K562 (cell line): ENCODE measurements at regions not wholly inside any gene's neighbourhood (a gene's known extent, or its start where the extent isn't known, plus 50 kb on each side); places are given as distances from the start of the nearest gene placed in this dataset.

Experiments
- ATAC-seq: fragments of 200-7000 bp; cut with Tn5 transposase; 3 replicates; pipeline ENCODE4 v1.9.1; 2020; ENCODE audit warnings: moderate library complexity
- BruUV-seq: library from RNA; stranded (reverse); fragments of 400-500 nt; replicated peaks from 2 replicates; lab custom pipeline; 2021; lab: Mats Ljungman, UMichigan
- CTCF ChIA-PET: fragments of 300-600 bp; formaldehyde crosslinking; extraction: SDS; loops from one replicate; lab custom pipeline; 2021; ENCODE audit warnings: low intra/inter-chr PET ratio; lab: Yijun Ruan, JAX
- POLR2A ChIA-PET: fragments of 300-600, 350-650 bp; sonication (Branson Sonifier 250); formaldehyde crosslinking; extraction: SDS; loops from one replicate; lab custom pipeline; 2021; ENCODE audit warnings: antibody characterized with exemption, inconsistent platforms; lab: Yijun Ruan, JAX
- DNase-seq, 4 experiments: peaks; one replicate each; pipeline versions ENCODE4 v3.0.0 to v3.0.0-alpha.2; 2011 to 2018; ENCODE audit warnings: low spot score in 3 of 4, mixed read lengths in 3 of 4; ENCODE audit errors: extremely low read depth in 1 of 4
- FAIRE-seq: peaks from 2 replicates; lab custom pipeline; 2011; peaks lifted over from hg19 to GRCh38; lab: Jason Lieb, UNC
- H2AFZ ChIP-seq: 2 replicates; pipeline ENCODE4 v1.6.0; 2011; ENCODE audit warnings: low read depth, low read length, control low read depth, inconsistent platforms
- H3K27ac ChIP-seq: fragments of 200-600 bp; 3 replicates; pipeline ENCODE4 v1.8.0; 2011; ENCODE audit warnings: low read depth, mild to moderate bottlenecking, control low read depth, inconsistent platforms, low read length, moderate library complexity, mixed read lengths; ENCODE audit errors: extremely low read depth
- H3K27me3 ChIP-seq, 2 experiments: fragments of 300-600 bp in 1 of 2; 2 replicates in 1 of 2; 3 replicates in 1 of 2; pipeline versions ENCODE4 v1.6.0 to v1.8.0; 2011; ENCODE audit warnings: inconsistent platforms in 2 of 2, low read length in 2 of 2, mild to moderate bottlenecking in 1 of 2, mixed read lengths in 1 of 2, moderate library complexity in 1 of 2; ENCODE audit not compliant: control insufficient read depth in 2 of 2, insufficient read depth in 2 of 2
- H3K36me3 ChIP-seq: fragments of 300-600 bp; 3 replicates; pipeline ENCODE4 v1.8.0; 2011; ENCODE audit warnings: mild to moderate bottlenecking, low read length, inconsistent platforms; ENCODE audit not compliant: control insufficient read depth, insufficient read depth
- H3K4me1 ChIP-seq, 2 experiments: fragments of 200-600 bp in 1 of 2; replicated peaks in 1 of 2; 2 replicates in 1 of 2; 3 replicates in 1 of 2; pipeline versions ENCODE4 v1.5.1 to v1.8.0; 2011; ENCODE audit warnings: inconsistent platforms in 2 of 2, low read length in 2 of 2, mild to moderate bottlenecking in 1 of 2, mixed read lengths in 1 of 2, moderate library complexity in 1 of 2; ENCODE audit not compliant: control insufficient read depth in 2 of 2, insufficient read depth in 2 of 2
- H3K4me2 ChIP-seq: 2 replicates; pipeline ENCODE4 v1.6.1; 2011; ENCODE audit warnings: low read length, control low read depth, inconsistent platforms, mixed read lengths; ENCODE audit not compliant: insufficient read depth
- H3K4me3 ChIP-seq: fragments of 200-600 bp; sonication (generic), shearing (Covaris generic); 2 replicates; pipeline ENCODE4 v1.5.1; 2016; ENCODE audit warnings: control low read depth, inconsistent platforms
- H3K79me2 ChIP-seq: fragments of 200-600 bp; 3 replicates; pipeline ENCODE4 v1.8.0; 2011; ENCODE audit warnings: low read length, inconsistent platforms; ENCODE audit not compliant: control insufficient read depth, insufficient read depth
- H3K9ac ChIP-seq, 2 experiments: 2 replicates each; pipeline versions ENCODE4 v1.6.0 to v1.6.1; 2011; ENCODE audit warnings: low read depth in 2 of 2, low read length in 2 of 2, control low read depth in 1 of 2, inconsistent platforms in 1 of 2, mild to moderate bottlenecking in 1 of 2, mixed read lengths in 1 of 2; ENCODE audit not compliant: insufficient read depth in 1 of 2
- H3K9me1 ChIP-seq: one replicate; pipeline ENCODE4 v1.6.0; 2011; ENCODE audit warnings: inconsistent platforms, mild to moderate bottlenecking, low read length, moderate library complexity; ENCODE audit not compliant: control insufficient read depth, insufficient read depth
- H3K9me3 ChIP-seq: replicated peaks from 2 replicates; pipeline ENCODE4 v1.5.1; 2011; ENCODE audit warnings: low read depth, low read length, inconsistent platforms; ENCODE audit not compliant: control insufficient read depth, insufficient read depth
- H4K20me1 ChIP-seq: replicated peaks from 2 replicates; pipeline ENCODE4 v1.6.1; 2011; ENCODE audit warnings: low read length, inconsistent platforms, mixed read lengths; ENCODE audit not compliant: control insufficient read depth, insufficient read depth
- ATF1 ChIP-seq, 2 experiments: fragments of 450-650 bp in 1 of 2; IDR thresholded peaks; 2 replicates each; pipeline ENCODE4 v1.6.1; 2016; ENCODE audit warnings: missing compliant biosample characterization in 1 of 2, missing genetic modification characterization in 1 of 2
- BDP1 ChIP-seq: IDR thresholded peaks from 3 replicates; pipeline ENCODE4 v1.6.1; 2011; ENCODE audit not compliant: insufficient read length, insufficient read depth
- GTF2A2 ChIP-seq: IDR thresholded peaks from 2 replicates; pipeline ENCODE4 v1.6.1; 2016; ENCODE audit warnings: mild to moderate bottlenecking, missing genetic modification characterization, missing compliant biosample characterization
- MTA3 ChIP-seq: fragments of 450-650 bp; formaldehyde crosslinking; IDR thresholded peaks from 2 replicates; pipeline ENCODE4 v1.6.1; 2017; ENCODE audit warnings: mild to moderate bottlenecking, borderline replicate concordance
- RBFOX2 ChIP-seq: fragments of 200-400 bp; formaldehyde crosslinking; IDR thresholded peaks from 2 replicates; pipeline ENCODE4 v1.6.1; 2017; ENCODE audit warnings: low read depth, mild to moderate bottlenecking, low read length, moderate library complexity
- TAF15 ChIP-seq: fragments of 200-400 bp; formaldehyde crosslinking; IDR thresholded peaks from 2 replicates; pipeline ENCODE4 v1.6.1; 2017; ENCODE audit warnings: mild to moderate bottlenecking, low read depth, low read length, moderate library complexity
- TAF9B ChIP-seq: fragments of 450-650 bp; IDR thresholded peaks from 2 replicates; pipeline ENCODE4 v1.6.1; 2018; ENCODE audit warnings: mild to moderate bottlenecking; ENCODE audit not compliant: partially characterized antibody
- TAL1 ChIP-seq: fragments of 450-650 bp; IDR thresholded peaks from 2 replicates; pipeline ENCODE4 v1.6.1; 2016; ENCODE audit warnings: mild to moderate bottlenecking
- TARDBP ChIP-seq: fragments of 450-650 bp; IDR thresholded peaks from 2 replicates; pipeline ENCODE4 v1.6.1; 2016
- WGBS: fragments of 100-300 bp; shearing (Covaris generic); methylation state at CpG from one replicate; pipeline ENCODE4 v1.1.6; 2016; ENCODE audit warnings: low coverage, mixed read lengths; ENCODE audit not compliant: insufficient coverage; ENCODE audit errors: missing lambda C conversion rate; 5-methylcytosine and 5-hydroxymethylcytosine counted together
- in situ Hi-C: fragments of 300-500 bp; cut with MboI; formaldehyde crosslinking; loops from 4 replicates; pipeline ENCODE4 v1.15.0; 2018; ENCODE audit warnings: inconsistent platforms, mixed read lengths
- intact Hi-C: fragments of 100-400 bp; cut with micrococcal nuclease; formaldehyde crosslinking; loops from 2 replicates; pipeline ENCODE4 v1.14.2; 2022
- TF ChIP-seq, protein P1 (sequence below): fragments of 450-650 bp; IDR thresholded peaks from 2 replicates; pipeline ENCODE4 v1.6.1; 2016; ENCODE audit warnings: borderline replicate concordance
- TF ChIP-seq, protein P2 (sequence below): fragments of 450-650 bp; conservative IDR thresholded peaks from 2 replicates; pipeline ENCODE4 v1.6.1; 2016; ENCODE audit warnings: missing genetic modification characterization, low read depth, mild to moderate bottlenecking, missing compliant biosample characterization, moderate library complexity
- TF ChIP-seq, protein P3 (sequence below): fragments of 200-400 bp; formaldehyde crosslinking; IDR thresholded peaks from 2 replicates; pipeline ENCODE4 v1.6.1; 2017; ENCODE audit warnings: mild to moderate bottlenecking, low read depth, low read length, moderate library complexity
- TF ChIP-seq, protein P4 (sequence below), 2 experiments: fragments of 450-650 bp in 1 of 2; IDR thresholded peaks; 2 replicates each; pipeline ENCODE4 v1.6.1; 2011 to 2017; ENCODE audit warnings: low read depth in 2 of 2, antibody characterized with exemption in 1 of 2, borderline replicate concordance in 1 of 2, low read length in 1 of 2, mild to moderate bottlenecking in 1 of 2, mixed read lengths in 1 of 2; ENCODE audit not compliant: control insufficient read depth in 1 of 2

DNA sequence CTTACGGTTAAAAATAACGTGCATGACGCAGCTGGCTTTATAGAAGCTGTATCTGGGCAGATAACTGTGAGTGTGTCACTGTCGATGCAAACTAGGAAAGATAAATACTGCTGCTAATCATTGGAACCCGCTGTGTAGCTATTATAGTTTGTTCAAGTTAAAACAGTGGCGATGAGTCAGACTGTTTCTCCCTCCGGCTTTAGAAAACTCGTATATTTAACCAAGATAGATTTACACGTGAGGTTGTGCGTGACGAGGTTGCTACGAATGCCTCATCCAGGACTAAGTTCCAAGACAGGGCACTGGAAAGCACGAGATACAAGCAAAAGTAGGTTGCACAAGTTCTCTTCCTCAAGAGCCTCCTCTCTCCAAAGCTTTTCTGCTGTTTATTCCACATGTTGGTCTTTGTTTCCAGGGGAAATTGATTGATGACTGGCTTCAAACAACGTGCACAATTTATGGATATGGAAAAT is 270.7 kb downstream of the FBXW7 start:
- CTCF ChIA-PET: no interaction called here
- TF ChIP-seq, protein P1, sequence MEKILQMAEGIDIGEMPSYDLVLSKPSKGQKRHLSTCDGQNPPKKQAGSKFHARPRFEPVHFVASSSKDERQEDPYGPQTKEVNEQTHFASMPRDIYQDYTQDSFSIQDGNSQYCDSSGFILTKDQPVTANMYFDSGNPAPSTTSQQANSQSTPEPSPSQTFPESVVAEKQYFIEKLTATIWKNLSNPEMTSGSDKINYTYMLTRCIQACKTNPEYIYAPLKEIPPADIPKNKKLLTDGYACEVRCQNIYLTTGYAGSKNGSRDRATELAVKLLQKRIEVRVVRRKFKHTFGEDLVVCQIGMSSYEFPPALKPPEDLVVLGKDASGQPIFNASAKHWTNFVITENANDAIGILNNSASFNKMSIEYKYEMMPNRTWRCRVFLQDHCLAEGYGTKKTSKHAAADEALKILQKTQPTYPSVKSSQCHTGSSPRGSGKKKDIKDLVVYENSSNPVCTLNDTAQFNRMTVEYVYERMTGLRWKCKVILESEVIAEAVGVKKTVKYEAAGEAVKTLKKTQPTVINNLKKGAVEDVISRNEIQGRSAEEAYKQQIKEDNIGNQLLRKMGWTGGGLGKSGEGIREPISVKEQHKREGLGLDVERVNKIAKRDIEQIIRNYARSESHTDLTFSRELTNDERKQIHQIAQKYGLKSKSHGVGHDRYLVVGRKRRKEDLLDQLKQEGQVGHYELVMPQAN: no peak
- TF ChIP-seq RBFOX2 (no peak), TAL1 (peak; percentile 61; the same call in 1 of the 2 replicates), TAF15 (no peak), TAF9B (no peak), TARDBP (no peak), ATF1 (CRISPR knock-in tag; IDR thresholded peaks at IDR 0.05) (no peak), ATF1 (tag; IDR thresholded peaks at IDR 0.05) (0 out of 2 replicates have a peak, but pooled peaks have one; percentile 10), GTF2A2 (tag) (no peak), BDP1 (no peak), MTA3 (no peak)
- TF ChIP-seq, protein P2, sequence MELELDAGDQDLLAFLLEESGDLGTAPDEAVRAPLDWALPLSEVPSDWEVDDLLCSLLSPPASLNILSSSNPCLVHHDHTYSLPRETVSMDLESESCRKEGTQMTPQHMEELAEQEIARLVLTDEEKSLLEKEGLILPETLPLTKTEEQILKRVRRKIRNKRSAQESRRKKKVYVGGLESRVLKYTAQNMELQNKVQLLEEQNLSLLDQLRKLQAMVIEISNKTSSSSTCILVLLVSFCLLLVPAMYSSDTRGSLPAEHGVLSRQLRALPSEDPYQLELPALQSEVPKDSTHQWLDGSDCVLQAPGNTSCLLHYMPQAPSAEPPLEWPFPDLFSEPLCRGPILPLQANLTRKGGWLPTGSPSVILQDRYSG (tag): no peak
- TF ChIP-seq, protein P3, sequence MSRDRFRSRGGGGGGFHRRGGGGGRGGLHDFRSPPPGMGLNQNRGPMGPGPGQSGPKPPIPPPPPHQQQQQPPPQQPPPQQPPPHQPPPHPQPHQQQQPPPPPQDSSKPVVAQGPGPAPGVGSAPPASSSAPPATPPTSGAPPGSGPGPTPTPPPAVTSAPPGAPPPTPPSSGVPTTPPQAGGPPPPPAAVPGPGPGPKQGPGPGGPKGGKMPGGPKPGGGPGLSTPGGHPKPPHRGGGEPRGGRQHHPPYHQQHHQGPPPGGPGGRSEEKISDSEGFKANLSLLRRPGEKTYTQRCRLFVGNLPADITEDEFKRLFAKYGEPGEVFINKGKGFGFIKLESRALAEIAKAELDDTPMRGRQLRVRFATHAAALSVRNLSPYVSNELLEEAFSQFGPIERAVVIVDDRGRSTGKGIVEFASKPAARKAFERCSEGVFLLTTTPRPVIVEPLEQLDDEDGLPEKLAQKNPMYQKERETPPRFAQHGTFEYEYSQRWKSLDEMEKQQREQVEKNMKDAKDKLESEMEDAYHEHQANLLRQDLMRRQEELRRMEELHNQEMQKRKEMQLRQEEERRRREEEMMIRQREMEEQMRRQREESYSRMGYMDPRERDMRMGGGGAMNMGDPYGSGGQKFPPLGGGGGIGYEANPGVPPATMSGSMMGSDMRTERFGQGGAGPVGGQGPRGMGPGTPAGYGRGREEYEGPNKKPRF: no peak
- TF ChIP-seq, protein P4, sequence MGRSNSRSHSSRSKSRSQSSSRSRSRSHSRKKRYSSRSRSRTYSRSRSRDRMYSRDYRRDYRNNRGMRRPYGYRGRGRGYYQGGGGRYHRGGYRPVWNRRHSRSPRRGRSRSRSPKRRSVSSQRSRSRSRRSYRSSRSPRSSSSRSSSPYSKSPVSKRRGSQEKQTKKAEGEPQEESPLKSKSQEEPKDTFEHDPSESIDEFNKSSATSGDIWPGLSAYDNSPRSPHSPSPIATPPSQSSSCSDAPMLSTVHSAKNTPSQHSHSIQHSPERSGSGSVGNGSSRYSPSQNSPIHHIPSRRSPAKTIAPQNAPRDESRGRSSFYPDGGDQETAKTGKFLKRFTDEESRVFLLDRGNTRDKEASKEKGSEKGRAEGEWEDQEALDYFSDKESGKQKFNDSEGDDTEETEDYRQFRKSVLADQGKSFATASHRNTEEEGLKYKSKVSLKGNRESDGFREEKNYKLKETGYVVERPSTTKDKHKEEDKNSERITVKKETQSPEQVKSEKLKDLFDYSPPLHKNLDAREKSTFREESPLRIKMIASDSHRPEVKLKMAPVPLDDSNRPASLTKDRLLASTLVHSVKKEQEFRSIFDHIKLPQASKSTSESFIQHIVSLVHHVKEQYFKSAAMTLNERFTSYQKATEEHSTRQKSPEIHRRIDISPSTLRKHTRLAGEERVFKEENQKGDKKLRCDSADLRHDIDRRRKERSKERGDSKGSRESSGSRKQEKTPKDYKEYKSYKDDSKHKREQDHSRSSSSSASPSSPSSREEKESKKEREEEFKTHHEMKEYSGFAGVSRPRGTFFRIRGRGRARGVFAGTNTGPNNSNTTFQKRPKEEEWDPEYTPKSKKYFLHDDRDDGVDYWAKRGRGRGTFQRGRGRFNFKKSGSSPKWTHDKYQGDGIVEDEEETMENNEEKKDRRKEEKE (IDR thresholded peaks at IDR 0.05; ENCODE audit: borderline replicate concordance in 1 of 2, control insufficient read depth in 1 of 2, low read depth in 2 of 2, low read length in 1 of 2): no peak

More for the DNA sequence above, 270.7 kb downstream of the FBXW7 start:
- in situ Hi-C loops (no loop called here), intact Hi-C loops (no loop called here)
- no peaks in the 10 kb centered on the region for H3K79me2 ChIP-seq
- H3K9me1 ChIP-seq: no peaks in the 10 kb centered on the region
- no peaks in the 10 kb centered on the region for H3K36me3 ChIP-seq
- H2AFZ ChIP-seq: 0 out of 2 replicates have a peak overlapping the region, but pooled peaks have one; percentile 27
- peaks cover 2 to 10% of the 10 kb centered on the region in 2 experiments; a peak in 4 of 5 replicates for H3K27me3 ChIP-seq
- H3K4me3 ChIP-seq: no peak overlapping the region
- DNase-seq (peak in 2 of 4 experiments; percentile 11 to 19), ATAC-seq (no peak; the same call in 2 of the 3 replicates), FAIRE-seq (no peak)
- H4K20me1 ChIP-seq: no peaks in the 10 kb centered on the region; the same call in 1 of the 2 replicates
- BruUV-seq: no TSS peak
- no peak overlapping the region for H3K27ac ChIP-seq
- H3K9me3 ChIP-seq: no peaks in the 10 kb centered on the region
- WGBS: 0% methylated on average over 14 of the region's 14 CpGs
- POLR2A ChIA-PET: no interaction called here
- peak overlapping the region; percentile 15; the same call in 1 of the 2 replicates for H3K4me2 ChIP-seq
- H3K4me1 ChIP-seq: peaks cover 0 to 6% of the 10 kb centered on the region in 2 experiments; a peak in 1 of 5 replicates
- no peak overlapping the region for H3K9ac ChIP-seq
